ENCODE measurements at regions not wholly inside any gene's neighbourhood (a gene's known extent, or its start where the extent isn't known, plus 50 kb on each side); places are given as distances from the start of the nearest gene placed in this dataset.

DNA sequence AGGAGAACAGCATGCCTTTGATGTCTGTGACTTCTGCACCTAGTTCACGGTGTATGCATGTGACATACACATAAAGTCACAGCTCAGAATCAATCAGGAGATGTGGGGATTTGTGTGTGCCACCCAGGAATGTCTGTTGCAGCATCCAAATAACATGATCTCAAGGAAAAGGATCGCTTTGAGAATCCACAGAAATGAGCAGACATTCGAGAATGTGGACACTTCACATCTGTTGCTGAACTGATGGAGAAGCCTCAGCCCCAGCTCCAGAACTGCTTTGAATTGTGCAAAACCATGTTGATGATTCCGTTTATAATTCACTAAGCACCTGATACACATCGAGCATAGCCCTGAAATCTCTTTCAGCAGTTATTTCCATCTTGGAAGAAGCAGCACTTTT is 208.6 kb downstream of the CMPK2 start:
- CTCF ChIA-PET (ENCODE audit: low intra/inter-chr PET ratio, low total read pairs), result no interaction called here
- BruUV-seq (replicated peaks), result no TSS peak

GRCh38 chr2:6657855-6658254 is 207.9 kb downstream of the CMPK2 start:
- intact Hi-C loops (cut with micrococcal nuclease; ENCODE audit: unreplicated experiment), result no loop called here

More for the DNA sequence above, 208.6 kb downstream of the CMPK2 start:
- no peaks in the 10 kb centered on the region for H3K79me2 ChIP-seq (ENCODE audit: insufficient read depth, low read length)
- WGBS (ENCODE audit: low lambda C conversion rate), result 0% methylated on average over 5 of the region's 5 CpGs
- no peaks in the 10 kb centered on the region for H3K4me1 ChIP-seq (ENCODE audit: insufficient read depth, low read length)
- no peaks in the 10 kb centered on the region; a peak in 1 of 5 replicates for H3K27me3 ChIP-seq (ENCODE audit: control insufficient read depth in 1 of 2, insufficient read depth in 2 of 2, low read length in 2 of 2)
- in situ Hi-C loops (cut with HindIII; ENCODE audit: extremely low pct_ligation_motif_present, low pct_unique_long_range_greater_than_20kb), result no loop called here
- no peak overlapping the region for H3K27ac ChIP-seq (ENCODE audit: extremely low read length, insufficient read depth, low read length)
- no peak for DNase-seq (ENCODE audit: low spot score)
- no peak overlapping the region for H3K9ac ChIP-seq (ENCODE audit: insufficient read depth, low read depth, low read length)
- POLR2A ChIA-PET, result no interaction called here
- H4K20me1 ChIP-seq (ENCODE audit: insufficient read depth, low read length), result no peaks in the 10 kb centered on the region
- no peaks in the 10 kb centered on the region for H3K9me3 ChIP-seq (ENCODE audit: low read length)
- ATAC-seq, result no peak
- H3K4me2 ChIP-seq (ENCODE audit: low read depth, low read length), result no peak overlapping the region
- TF ChIP-seq ZNF160 (CRISPR knock-in tag; IDR thresholded peaks at IDR 0.05), result no peak
- FAIRE-seq, result no peak
- H3K36me3 ChIP-seq (replicated peaks in 1 of 2; ENCODE audit: control insufficient read depth in 1 of 2, insufficient read depth in 2 of 2, low read length in 2 of 2), result no peaks in the 10 kb centered on the region
- no peak overlapping the region for H3K4me3 ChIP-seq (replicated peaks in 1 of 3; ENCODE audit: insufficient read depth in 1 of 3, low read depth in 2 of 3, low read length in 3 of 3)
- intact Hi-C loops (cut with micrococcal nuclease; ENCODE audit: unreplicated experiment), result no loop called here
- H2AFZ ChIP-seq (ENCODE audit: low read length), result no peak overlapping the region

More at GRCh38 chr2:6657855-6658254, 207.9 kb downstream of the CMPK2 start:
- Histone ChIP-seq H3K9ac (ENCODE audit: insufficient read depth, low read depth, low read length) (no peak overlapping the region), H4K20me1 (ENCODE audit: insufficient read depth, low read length) (no peaks in the 10 kb centered on the region), H3K36me3 (replicated peaks in 1 of 2; ENCODE audit: control insufficient read depth in 1 of 2, insufficient read depth in 2 of 2, low read length in 2 of 2) (no peaks in the 10 kb centered on the region), H2AFZ (ENCODE audit: low read length) (no peak overlapping the region), H3K4me2 (ENCODE audit: low read depth, low read length) (no peak overlapping the region), H3K9me3 (ENCODE audit: low read length) (no peaks in the 10 kb centered on the region), H3K4me1 (ENCODE audit: insufficient read depth, low read length) (no peaks in the 10 kb centered on the region), H3K4me3 (replicated peaks in 1 of 3; ENCODE audit: insufficient read depth in 1 of 3, low read depth in 2 of 3, low read length in 3 of 3) (no peak overlapping the region), H3K79me2 (ENCODE audit: insufficient read depth, low read length) (no peaks in the 10 kb centered on the region), H3K27me3 (ENCODE audit: control insufficient read depth in 1 of 2, insufficient read depth in 2 of 2, low read length in 2 of 2) (no peaks in the 10 kb centered on the region; a peak in 1 of 5 replicates), H3K27ac (ENCODE audit: extremely low read length, insufficient read depth, low read length) (no peak overlapping the region)
- in situ Hi-C loops (cut with HindIII; ENCODE audit: extremely low pct_ligation_motif_present, low pct_unique_long_range_greater_than_20kb), result no loop called here
- ChIA-PET POLR2A (no interaction called here), CTCF (ENCODE audit: low intra/inter-chr PET ratio, low total read pairs) (no interaction called here)
- FAIRE-seq (no peak), DNase-seq (ENCODE audit: low spot score) (no peak), ATAC-seq (no peak)
- WGBS (ENCODE audit: low lambda C conversion rate), result 0% methylated on average over 5 of the region's 5 CpGs
- TF ChIP-seq ZNF589 (CRISPR knock-in tag; conservative IDR thresholded peaks at IDR 0.05) (no peak), DNMT3B (CRISPR knock-in tag; conservative IDR thresholded peaks at IDR 0.05) (no peak), KDM5A (IDR thresholded peaks at IDR 0.05; ENCODE audit: borderline replicate concordance, low read length) (no peak), MTERF4 (CRISPR knock-in tag; IDR thresholded peaks at IDR 0.05) (no peak), HMG20A (CRISPR knock-in tag; IDR thresholded peaks at IDR 0.05; ENCODE audit: borderline replicate concordance) (no peak), ZSCAN25 (CRISPR knock-in tag; IDR thresholded peaks at IDR 0.05) (no peak)
- no TSS peak for BruUV-seq (replicated peaks)

All from HepG2 (cell line).